ENCODE measurements at regions not wholly inside any gene's neighbourhood (a gene's known extent, or its start where the extent isn't known, plus 50 kb on each side); places are given as distances from the start of the nearest gene placed in this dataset.

DNA sequence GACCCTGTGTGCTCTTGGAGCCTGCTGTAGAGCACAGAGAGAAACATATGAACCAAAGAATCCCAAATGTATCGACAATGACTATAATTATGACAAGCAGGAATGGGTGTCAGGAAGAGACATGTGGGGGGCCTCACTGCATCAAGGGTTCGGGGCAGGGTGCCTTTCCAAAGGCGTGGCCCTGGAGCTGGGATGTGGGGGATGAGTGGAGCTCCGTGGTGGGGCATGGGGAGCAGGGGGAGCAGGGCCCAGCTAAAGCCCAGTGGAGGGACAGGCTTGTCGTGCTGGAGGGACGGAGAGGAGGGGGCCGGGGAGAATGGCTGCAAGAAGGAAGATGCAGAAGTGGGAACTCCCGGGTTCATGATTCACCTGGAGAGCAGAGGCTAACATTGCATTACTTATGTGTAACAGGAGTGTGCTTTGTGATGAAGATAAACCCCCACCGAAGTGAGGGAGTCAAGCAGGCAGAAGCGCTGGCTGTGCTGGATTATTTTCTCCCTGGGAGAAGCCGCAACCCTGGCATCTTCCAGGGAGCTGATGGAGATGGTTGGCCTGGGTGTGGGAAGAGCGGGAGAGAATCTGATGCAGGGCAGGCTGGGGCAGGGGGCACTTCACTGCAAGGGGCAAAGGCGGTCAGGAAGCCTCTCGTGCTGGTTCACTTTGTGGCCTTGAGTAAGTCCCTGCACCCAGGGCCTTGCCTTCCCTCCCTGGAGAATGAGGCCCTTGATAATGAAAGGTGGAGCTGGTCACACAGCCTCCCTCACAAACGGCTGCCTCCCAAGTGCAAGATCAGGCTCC lies 124.6 kb upstream of the RUNX3 start:
- TF ChIP-seq, protein P1, sequence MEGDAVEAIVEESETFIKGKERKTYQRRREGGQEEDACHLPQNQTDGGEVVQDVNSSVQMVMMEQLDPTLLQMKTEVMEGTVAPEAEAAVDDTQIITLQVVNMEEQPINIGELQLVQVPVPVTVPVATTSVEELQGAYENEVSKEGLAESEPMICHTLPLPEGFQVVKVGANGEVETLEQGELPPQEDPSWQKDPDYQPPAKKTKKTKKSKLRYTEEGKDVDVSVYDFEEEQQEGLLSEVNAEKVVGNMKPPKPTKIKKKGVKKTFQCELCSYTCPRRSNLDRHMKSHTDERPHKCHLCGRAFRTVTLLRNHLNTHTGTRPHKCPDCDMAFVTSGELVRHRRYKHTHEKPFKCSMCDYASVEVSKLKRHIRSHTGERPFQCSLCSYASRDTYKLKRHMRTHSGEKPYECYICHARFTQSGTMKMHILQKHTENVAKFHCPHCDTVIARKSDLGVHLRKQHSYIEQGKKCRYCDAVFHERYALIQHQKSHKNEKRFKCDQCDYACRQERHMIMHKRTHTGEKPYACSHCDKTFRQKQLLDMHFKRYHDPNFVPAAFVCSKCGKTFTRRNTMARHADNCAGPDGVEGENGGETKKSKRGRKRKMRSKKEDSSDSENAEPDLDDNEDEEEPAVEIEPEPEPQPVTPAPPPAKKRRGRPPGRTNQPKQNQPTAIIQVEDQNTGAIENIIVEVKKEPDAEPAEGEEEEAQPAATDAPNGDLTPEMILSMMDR (IDR thresholded peaks at IDR 0.05), result no peak
- TF ChIP-seq POLR2A (IDR thresholded peaks at IDR 0.05), result no peak
